HG02588 (cell line): ENCODE measurements at regions not wholly inside any gene's neighbourhood (a gene's known extent, or its start where the extent isn't known, plus 50 kb on each side); places are given as distances from the start of the nearest gene placed in this dataset.

Experiments used
- ATAC-seq: cut with Tn5 transposase; IDR thresholded peaks from one replicate; pipeline ENCODE4 v1.9.1; 2021; ENCODE audit warnings: mild to moderate bottlenecking, moderate library complexity; ENCODE audit not compliant: unreplicated experiment

DNA sequence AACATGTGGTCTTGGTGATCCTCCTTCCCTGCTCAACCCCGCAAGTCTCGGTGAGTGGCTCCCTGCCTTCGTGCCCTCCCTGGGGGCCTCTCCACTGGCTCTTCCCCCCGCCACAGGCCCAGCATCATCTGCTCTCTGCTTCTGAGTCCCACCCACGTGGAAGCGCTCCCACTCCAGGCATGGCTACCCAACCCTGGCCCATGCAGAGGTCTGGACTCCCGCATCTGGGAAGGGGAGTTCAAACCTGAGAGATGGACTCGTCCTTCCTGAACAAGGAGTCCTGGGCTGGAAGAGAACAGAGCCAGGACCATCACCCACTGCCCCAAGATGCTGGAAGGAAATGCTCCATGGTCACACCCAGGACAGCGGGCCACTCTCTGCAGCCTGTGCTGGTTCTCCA lies 90.8 kb downstream of the DHCR7 start:
- no peak for ATAC-seq

DNA sequence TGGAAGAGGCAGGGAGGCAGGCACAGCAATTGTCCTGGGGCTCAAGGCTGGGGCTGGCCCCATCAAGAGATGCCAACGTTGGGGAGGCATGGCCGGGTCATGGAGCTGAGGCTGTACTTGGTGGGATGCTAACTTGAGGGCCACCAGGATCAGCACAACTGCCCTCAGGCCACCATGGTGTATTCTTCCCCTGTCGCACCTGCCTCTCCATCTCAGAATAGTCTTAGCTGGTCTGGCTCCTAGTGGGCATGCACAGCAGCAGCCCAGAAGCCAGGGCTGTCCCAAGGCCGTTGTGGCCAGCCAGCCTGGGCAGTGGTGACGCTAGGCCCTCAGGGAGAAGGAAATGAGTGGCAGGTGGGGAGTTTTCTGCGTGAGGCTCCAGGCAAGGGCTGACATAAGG lies 91.3 kb downstream of the DHCR7 start:
- ATAC-seq = no peak

- ATAC-seq = no peak
Measured at GRCh38 chr11:71356280-71356876, 91.8 kb downstream of the DHCR7 start.

- no peak for ATAC-seq
Measured at GRCh38 chr11:71355281-71355680, 92.9 kb downstream of the DHCR7 start.

DNA sequence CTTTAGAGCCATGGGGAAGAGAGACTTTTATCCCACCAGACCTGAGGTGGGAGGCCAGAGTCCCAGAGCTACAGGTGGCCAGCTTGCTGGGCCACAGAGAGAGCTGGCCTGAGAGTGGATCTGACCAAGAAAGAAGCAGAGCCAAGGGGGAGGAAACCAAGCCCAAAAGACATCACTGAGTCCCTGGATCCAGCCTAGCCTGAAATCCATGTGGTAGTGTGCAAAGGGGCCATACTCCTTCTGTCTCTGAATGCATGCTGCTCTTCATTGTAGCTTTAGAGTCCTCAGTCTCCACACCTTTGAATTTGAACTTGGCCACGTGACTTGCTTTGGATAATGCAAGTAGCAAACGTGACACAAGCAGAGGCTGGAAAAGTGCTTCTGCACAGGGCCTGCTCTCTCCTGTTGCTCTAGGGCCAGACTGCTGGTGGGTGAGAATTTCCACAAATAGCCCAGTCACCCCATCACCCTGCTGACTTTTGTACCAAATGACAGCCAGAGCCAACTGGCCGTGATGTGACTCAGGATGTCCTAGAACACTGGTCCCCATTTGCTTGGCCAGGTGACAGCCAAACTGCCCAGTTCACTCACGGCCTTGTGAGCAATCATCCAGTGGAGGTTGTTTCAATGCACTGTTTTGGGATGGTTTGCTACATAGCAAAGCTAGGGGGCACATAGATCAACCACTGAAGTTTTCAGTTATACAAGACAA lies 93.6 kb downstream of the DHCR7 start:
- no peak for ATAC-seq

- no peak for ATAC-seq
Measured at GRCh38 chr11:71352748-71353147, 95.4 kb downstream of the DHCR7 start.

DNA sequence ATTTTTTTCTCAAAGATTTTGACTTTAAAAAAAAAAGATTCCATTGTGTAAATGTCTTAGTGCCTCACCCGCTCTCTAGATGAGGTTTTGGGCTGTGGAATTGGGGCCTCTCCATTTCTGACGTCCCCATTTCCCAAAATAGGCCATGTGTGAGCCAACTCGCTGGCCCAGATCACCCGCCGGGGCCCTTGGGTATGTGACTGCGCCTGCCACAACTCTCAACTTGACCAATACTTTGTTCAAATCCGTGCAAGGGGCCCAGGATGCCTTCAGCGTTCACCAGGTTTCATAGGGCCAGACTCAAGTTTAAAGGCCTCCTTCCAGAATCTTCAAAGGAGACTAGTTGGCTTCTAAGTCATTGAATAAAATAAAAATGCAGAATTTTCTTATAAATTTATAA lies 96.0 kb downstream of the DHCR7 start:
- no peak for ATAC-seq

DNA sequence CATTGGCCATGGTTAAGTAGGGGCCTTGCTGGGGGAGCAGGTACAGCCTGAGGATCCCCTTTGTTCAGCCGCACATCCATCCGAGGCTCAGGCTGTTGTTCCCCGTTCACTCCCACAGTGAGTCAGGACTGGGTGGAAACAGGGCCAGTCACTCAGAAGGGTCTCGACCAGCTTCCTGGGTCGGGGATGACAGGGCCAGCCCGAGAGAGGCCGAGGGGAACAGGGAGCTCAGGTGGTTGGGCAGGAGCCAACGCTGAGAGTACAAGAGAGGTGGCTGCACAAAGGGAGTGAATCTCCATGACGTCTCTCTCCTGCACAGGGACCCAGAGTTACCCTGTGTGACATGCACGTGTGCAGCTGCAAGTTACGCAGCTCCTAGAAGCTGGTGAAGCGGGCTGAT lies 97.2 kb upstream of the SHANK2 start:
- no peak for ATAC-seq

- ATAC-seq = no peak
Measured at GRCh38 chr11:71343828-71344400, 91.5 kb upstream of the SHANK2 start.

- no peak for ATAC-seq
Measured at GRCh38 chr11:71342951-71343827, 90.8 kb upstream of the SHANK2 start.

- ATAC-seq = no peak
Measured at GRCh38 chr11:71342116-71342515, 89.7 kb upstream of the SHANK2 start.

GRCh38 chr11:71341596-71341995 lies 89.2 kb upstream of the SHANK2 start:
- ATAC-seq = no peak

- no peak for ATAC-seq
Measured at GRCh38 chr11:71341173-71341572, 88.8 kb upstream of the SHANK2 start.

DNA sequence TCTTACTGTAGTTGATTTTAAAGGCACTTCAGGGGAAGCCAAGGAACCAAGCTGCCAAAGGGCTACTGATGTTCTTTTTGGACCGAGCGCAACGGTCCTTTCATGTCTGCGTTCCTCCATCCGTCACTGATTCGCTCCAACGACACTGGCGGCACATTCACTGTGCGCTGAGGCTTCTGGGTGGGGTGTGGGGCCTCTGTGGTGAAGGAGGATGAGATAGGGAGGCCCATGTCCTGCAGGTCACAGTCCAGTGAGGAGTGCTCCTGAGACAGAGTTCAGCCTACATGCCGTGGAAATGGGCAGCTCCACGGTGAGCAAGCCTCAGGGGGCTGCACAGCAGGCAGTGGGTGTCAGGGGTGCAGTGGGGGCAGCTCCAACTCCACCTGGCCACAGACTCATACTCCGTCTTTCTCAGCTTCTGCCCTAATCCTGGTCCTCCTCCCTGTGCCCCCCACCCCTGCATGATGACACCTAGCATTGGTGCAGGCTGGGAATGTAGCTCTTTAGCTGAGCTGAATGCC lies 87.8 kb upstream of the SHANK2 start:
- ATAC-seq = no peak

GRCh38 chr11:71339396-71339881 lies 87.1 kb upstream of the SHANK2 start:
- no peak for ATAC-seq

GRCh38 chr11:71338801-71339395 lies 86.5 kb upstream of the SHANK2 start:
- ATAC-seq = no peak

DNA sequence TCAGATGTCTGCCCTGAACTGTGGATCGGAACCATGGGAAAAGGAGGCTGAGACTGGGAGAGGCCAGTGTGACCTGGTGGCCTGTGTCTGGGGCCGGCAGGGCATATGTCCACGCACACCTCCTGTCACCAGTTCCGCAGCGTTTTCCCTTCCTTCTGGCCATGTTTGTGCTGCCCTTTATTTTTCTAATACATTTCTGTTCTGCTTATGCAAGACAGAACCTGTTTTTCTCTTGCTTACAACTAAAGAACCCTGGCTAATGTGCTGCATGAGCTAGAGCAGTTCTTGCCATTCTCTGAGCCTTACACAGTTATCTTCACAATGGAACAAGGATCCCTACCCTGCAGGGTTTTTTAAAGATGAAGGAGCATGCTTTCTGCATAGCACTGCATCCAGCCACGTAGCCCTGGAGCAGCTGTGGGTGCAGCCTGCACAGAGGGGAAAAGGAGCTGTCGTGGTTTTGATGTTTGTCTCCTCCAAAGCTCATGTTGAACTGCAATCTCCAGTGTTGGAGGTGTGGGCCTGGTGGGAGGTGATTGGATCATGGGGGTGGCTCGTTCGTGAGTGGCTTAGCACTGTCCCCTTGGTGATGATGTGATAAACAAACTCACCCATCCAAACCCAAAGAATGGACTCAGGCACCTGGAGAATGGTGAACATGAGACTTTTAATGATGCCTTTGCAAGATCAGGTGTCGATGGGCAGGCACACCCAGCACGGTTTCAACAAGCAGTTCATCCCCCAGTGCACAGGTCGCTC lies 84.8 kb upstream of the SHANK2 start:
- ATAC-seq = no peak

DNA sequence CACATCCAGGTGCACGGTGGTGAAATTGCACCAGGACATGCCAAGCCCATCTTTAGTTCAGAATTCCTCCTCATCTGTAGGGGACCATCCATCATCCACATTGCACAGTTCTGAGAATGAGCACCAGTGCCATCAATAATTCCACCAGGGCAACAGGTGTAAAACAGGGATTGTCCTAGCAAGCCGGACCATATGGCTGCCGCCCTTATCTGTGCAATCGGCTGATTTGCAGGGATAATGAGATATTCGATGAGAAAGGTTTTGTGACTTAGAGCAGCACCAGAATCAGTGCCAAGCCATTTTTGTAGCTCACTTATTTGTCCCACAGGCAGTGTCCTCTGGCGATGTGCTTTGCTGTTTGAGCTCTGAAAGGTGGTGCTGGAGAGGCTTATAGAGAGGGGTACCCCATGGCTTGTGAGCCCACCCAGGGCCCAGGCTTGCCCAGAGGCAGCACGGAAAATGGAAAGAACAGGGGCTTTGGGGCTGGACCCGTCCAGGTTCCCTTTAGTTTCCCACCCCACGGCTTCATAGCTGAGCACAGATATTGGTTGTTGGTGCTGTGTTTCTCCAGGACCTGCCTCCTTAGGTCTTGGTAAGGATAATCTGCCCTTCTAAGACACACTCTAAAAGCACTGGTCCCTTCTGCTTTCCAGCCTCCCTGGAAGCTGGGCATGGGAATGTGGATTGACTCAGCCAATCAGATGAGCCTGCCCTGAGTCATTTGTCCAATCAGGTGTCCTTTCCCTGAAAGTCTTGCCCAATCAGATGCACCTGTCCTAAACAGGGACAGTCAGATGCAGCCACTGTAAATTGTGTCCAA lies 84.0 kb upstream of the SHANK2 start:
- ATAC-seq = no peak

DNA sequence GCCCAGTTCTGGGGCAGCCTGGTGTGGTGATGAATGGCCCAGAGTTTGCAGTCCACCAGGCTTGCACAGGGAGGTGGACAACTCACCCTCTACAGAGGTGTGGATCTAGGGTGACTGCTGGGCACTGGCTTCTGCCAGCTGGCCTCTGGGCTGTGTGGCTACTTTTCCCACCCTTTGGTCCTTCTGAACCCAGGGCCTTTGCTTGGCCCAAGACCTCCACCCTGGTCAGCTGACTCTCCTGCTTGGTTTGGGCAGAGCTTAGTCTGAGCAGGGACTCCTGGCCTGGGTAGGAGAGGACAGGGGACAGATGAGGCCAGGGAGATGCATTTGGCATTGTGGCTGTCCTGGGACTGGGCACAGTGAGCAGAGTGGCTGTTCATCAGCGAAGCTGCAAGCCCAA lies 83.0 kb upstream of the SHANK2 start:
- no peak for ATAC-seq
